HCT116 (cell line): ENCODE measurements at regions not wholly inside any gene's neighbourhood (a gene's known extent, or its start where the extent isn't known, plus 50 kb on each side); places are given as distances from the start of the nearest gene placed in this dataset.

Experiments
- ATAC-seq: fragments of 200-7000 bp; cut with Tn5 transposase; 2 replicates; pipeline ENCODE4 v1.9.1; 2020; ENCODE audit warnings: mild to moderate bottlenecking, moderate library complexity
- BruUV-seq: library from RNA; stranded (reverse); fragments of 400-500 nt; replicated peaks from 2 replicates; lab custom pipeline; 2021; lab: Mats Ljungman, UMichigan
- CTCF ChIA-PET: fragments of 300-600 bp; sonication (Branson Sonifier 250); formaldehyde crosslinking; loops from one replicate; lab custom pipeline; 2021; ENCODE audit warnings: antibody characterized with exemption; lab: Charles Lee
- POLR2A ChIA-PET: fragments of 300-600, 350-600 bp; sonication (Branson Sonifier 250); formaldehyde crosslinking; loops from one replicate; lab custom pipeline; 2021; ENCODE audit warnings: antibody characterized with exemption; lab: Charles Lee
- RAD21 ChIA-PET, 2 experiments: fragments of 300-600 bp; sonication (Branson Sonifier 250); formaldehyde crosslinking; loops; one replicate each; lab custom pipeline; 2023; ENCODE audit warnings: low total read pairs in 2 of 2; ENCODE audit not compliant: uncharacterized antibody in 2 of 2, unreplicated experiment in 2 of 2, low non-redundant PET in 1 of 2; lab: Charles Lee
- DNase-seq: peaks from one replicate; pipeline ENCODE4 v3.0.0-alpha.2; 2010; ENCODE audit warnings: low read depth, low spot score
- H2AFZ ChIP-seq: fragments of 200-600 bp; shearing (Covaris generic), sonication (generic); 2 replicates; pipeline ENCODE4 v1.6.1; 2017; ENCODE audit warnings: low read depth, mixed run types, mixed read lengths, antibody characterized with exemption, low read length; ENCODE audit not compliant: poor library complexity, severe bottlenecking
- H3K27ac ChIP-seq: 2 replicates; pipeline ENCODE4 v1.5.1; 2012; ENCODE audit warnings: low read depth, low read length
- H3K27me3 ChIP-seq: fragments of 200-600 bp; sonication (generic); 2 replicates; pipeline ENCODE4 v1.6.1; 2016; ENCODE audit warnings: mixed run types, low read length, mixed read lengths; ENCODE audit not compliant: insufficient read depth
- H3K36me3 ChIP-seq, 2 experiments: fragments of 200-500 bp in 1 of 2; fragments of 200-600 bp in 1 of 2; sonication (Bioruptor generic) in 1 of 2; sonication (generic) in 1 of 2; 2 replicates each; pipeline versions ENCODE4 v1.5.1 to v1.6.1; 2014 to 2016; ENCODE audit warnings: low read length in 2 of 2, inconsistent platforms in 1 of 2, mixed read lengths in 1 of 2, mixed run types in 1 of 2; ENCODE audit not compliant: insufficient read depth in 2 of 2, control insufficient read depth in 1 of 2
- H3K4me1 ChIP-seq, 2 experiments: fragments of 200-600 bp in 1 of 2; sonication (generic) in 1 of 2; 2 replicates each; pipeline versions ENCODE4 v1.5.1 to v1.6.1; 2012 to 2017; ENCODE audit warnings: low read length in 2 of 2, inconsistent platforms in 1 of 2, mild to moderate bottlenecking in 1 of 2, mixed read lengths in 1 of 2, mixed run types in 1 of 2, moderate library complexity in 1 of 2; ENCODE audit not compliant: insufficient read depth in 2 of 2, control insufficient read depth in 1 of 2
- H3K4me2 ChIP-seq: fragments of 200-600 bp; sonication (generic); 2 replicates; pipeline ENCODE4 v1.6.1; 2017; ENCODE audit warnings: mixed run types, low read length, mixed read lengths
- H3K4me3 ChIP-seq, 2 experiments: fragments of 200-600 bp in 1 of 2; sonication (generic) in 1 of 2; replicated peaks in 1 of 2; 2 replicates each; pipeline ENCODE4 v1.5.1; 2011 to 2016; ENCODE audit warnings: low read length in 2 of 2, control low read depth in 1 of 2, low read depth in 1 of 2, mild to moderate bottlenecking in 1 of 2, mixed read lengths in 1 of 2, mixed run types in 1 of 2
- H3K79me2 ChIP-seq: fragments of 200-600 bp; sonication (generic); 2 replicates; pipeline ENCODE4 v1.6.1; 2017; ENCODE audit warnings: mild to moderate bottlenecking, mixed run types, low read length, moderate library complexity, mixed read lengths; ENCODE audit not compliant: insufficient read depth
- H3K9ac ChIP-seq: fragments of 200-600 bp; sonication (generic); 2 replicates; pipeline ENCODE4 v1.6.1; 2016; ENCODE audit warnings: low read length, mixed read lengths
- H3K9me2 ChIP-seq: fragments of 200-600 bp; sonication (generic), shearing (Covaris generic); 2 replicates; pipeline ENCODE4 v1.6.1; 2017; ENCODE audit warnings: mixed run types, mild to moderate bottlenecking, moderate library complexity; ENCODE audit not compliant: insufficient read depth
- H3K9me3 ChIP-seq, 2 experiments: fragments of 200-500 bp in 1 of 2; fragments of 200-600 bp in 1 of 2; sonication (Bioruptor generic) in 1 of 2; sonication (generic) in 1 of 2; 2 replicates each; pipeline ENCODE4 v1.6.1; 2014 to 2017; ENCODE audit warnings: low read length in 2 of 2, mixed read lengths in 2 of 2, inconsistent platforms in 1 of 2, low read depth in 1 of 2, mild to moderate bottlenecking in 1 of 2, mixed run types in 1 of 2, moderate library complexity in 1 of 2; ENCODE audit not compliant: control insufficient read depth in 1 of 2, insufficient read depth in 1 of 2
- H4K20me1 ChIP-seq: fragments of 200-600 bp; sonication (generic), shearing (Covaris generic); 2 replicates; pipeline ENCODE4 v1.6.1; 2017; ENCODE audit warnings: mixed run types, mild to moderate bottlenecking, moderate library complexity; ENCODE audit not compliant: insufficient read depth
- EGR1 ChIP-seq: IDR thresholded peaks from 2 replicates; pipeline ENCODE4 v1.6.1; 2012; ENCODE audit warnings: low read depth
- ELF1 ChIP-seq: IDR thresholded peaks from 2 replicates; pipeline ENCODE4 v1.6.1; 2012; ENCODE audit warnings: low read depth, borderline replicate concordance
- EZH2 ChIP-seq: fragments of 200-600 bp; sonication (generic); IDR thresholded peaks from 2 replicates; pipeline ENCODE4 v1.6.1; 2017; ENCODE audit warnings: antibody characterized with exemption, mixed run types
- EZH2phosphoT487 ChIP-seq: fragments of 200-600 bp; IDR thresholded peaks from 2 replicates; pipeline ENCODE4 v1.6.1; 2018; ENCODE audit warnings: antibody characterized with exemption, borderline replicate concordance
- FOSL1 ChIP-seq: IDR thresholded peaks from 2 replicates; pipeline ENCODE4 v1.6.1; 2012; ENCODE audit warnings: low read depth
- JUND ChIP-seq: IDR thresholded peaks from 2 replicates; pipeline ENCODE4 v1.6.1; 2012
- POLR2AphosphoS5 ChIP-seq: IDR thresholded peaks from 2 replicates; pipeline ENCODE4 v1.6.1; 2011; ENCODE audit warnings: mild to moderate bottlenecking, low read depth, low read length, moderate library complexity
- SIN3A ChIP-seq: IDR thresholded peaks from 2 replicates; pipeline ENCODE4 v1.6.1; 2012; ENCODE audit warnings: low read depth
- SP1 ChIP-seq: IDR thresholded peaks from 2 replicates; pipeline ENCODE4 v1.6.1; 2012; ENCODE audit warnings: low read depth
- SRF ChIP-seq: IDR thresholded peaks from 2 replicates; pipeline ENCODE4 v1.6.1; 2012; ENCODE audit warnings: low read depth
- ZFX ChIP-seq: fragments of 450-650 bp; IDR thresholded peaks from 2 replicates; pipeline ENCODE4 v1.6.1; 2017
- intact Hi-C: fragments of 100-400 bp; cut with micrococcal nuclease; formaldehyde crosslinking; loops from 2 replicates; pipeline ENCODE4 v1.10.0; 2022
- TF ChIP-seq, protein P1 (sequence below): IDR thresholded peaks from 2 replicates; pipeline ENCODE4 v1.6.1; 2012
- TF ChIP-seq, protein P2 (sequence below), 3 experiments: fragments of 200-600 bp in 1 of 3; sonication (generic) in 1 of 3; IDR thresholded peaks in 2 of 3; conservative IDR thresholded peaks in 1 of 3; 2 replicates each; pipeline ENCODE4 v1.5.1; 2012 to 2017; ENCODE audit warnings: low read depth in 2 of 3, low read length in 2 of 3, antibody characterized with exemption in 1 of 3, borderline replicate concordance in 1 of 3, control low read depth in 1 of 3, mild to moderate bottlenecking in 1 of 3, mixed read lengths in 1 of 3, mixed run types in 1 of 3, moderate library complexity in 1 of 3; ENCODE audit not compliant: insufficient read depth in 1 of 3
- TF ChIP-seq, protein P3 (sequence below): IDR thresholded peaks from 2 replicates; pipeline ENCODE4 v1.6.1; 2012; ENCODE audit warnings: low read depth
- TF ChIP-seq, protein P4 (sequence below): IDR thresholded peaks from 2 replicates; pipeline ENCODE4 v1.6.1; 2011; ENCODE audit warnings: mild to moderate bottlenecking, low read length, moderate library complexity; ENCODE audit not compliant: insufficient replicate concordance; ENCODE audit errors: extremely low read depth
- TF ChIP-seq, protein P5 (sequence below): IDR thresholded peaks from 2 replicates; pipeline ENCODE4 v1.6.1; 2012

DNA sequence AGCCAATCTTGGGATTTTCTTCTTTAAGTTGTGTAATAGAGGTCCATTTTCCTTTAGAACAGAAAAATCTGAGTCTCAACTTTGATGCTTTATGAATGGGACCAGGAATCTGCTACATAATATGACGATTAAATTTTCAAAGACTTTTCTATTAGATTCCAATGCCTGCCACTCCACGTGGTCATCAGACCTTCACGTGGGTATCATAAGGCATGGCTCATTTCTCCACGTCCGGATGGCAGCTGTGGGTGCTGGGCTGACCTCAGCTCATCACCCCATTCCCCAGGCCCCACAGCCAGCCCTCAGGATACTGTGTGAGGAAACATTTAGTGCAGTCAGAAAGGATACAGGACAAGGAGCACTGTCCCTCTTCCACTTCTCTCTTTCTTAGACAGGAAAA, 159.7 kb downstream of the SEMA6D start:
- no peak for DNase-seq
- no TSS peak for BruUV-seq
- ChIA-PET POLR2A (no interaction called here), RAD21 (no interaction called here), CTCF (no interaction called here)
- intact Hi-C loops, result no loop called here
- Histone ChIP-seq H3K27ac (no peak overlapping the region), H3K4me2 (no peak overlapping the region), H3K36me3 (no peaks in the 10 kb centered on the region), H4K20me1 (no peaks in the 10 kb centered on the region), H2AFZ (no peak overlapping the region), H3K79me2 (no peaks in the 10 kb centered on the region), H3K4me3 (no peak overlapping the region), H3K9ac (no peak overlapping the region), H3K9me2 (no peaks in the 10 kb centered on the region), H3K9me3 (peaks cover 20 to 39% of the 10 kb centered on the region in 2 experiments; a peak in 2 of 4 replicates), H3K27me3 (no peaks in the 10 kb centered on the region), H3K4me1 (no peaks in the 10 kb centered on the region)
- ATAC-seq, result no peak
- no peak for TF ChIP-seq SP1
- TF ChIP-seq ZFX, result no peak
- no peak for TF ChIP-seq JUND
- TF ChIP-seq SRF, result no peak
- no peak for TF ChIP-seq SIN3A
- TF ChIP-seq, protein P1, sequence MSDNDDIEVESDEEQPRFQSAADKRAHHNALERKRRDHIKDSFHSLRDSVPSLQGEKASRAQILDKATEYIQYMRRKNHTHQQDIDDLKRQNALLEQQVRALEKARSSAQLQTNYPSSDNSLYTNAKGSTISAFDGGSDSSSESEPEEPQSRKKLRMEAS, result no peak
- TF ChIP-seq EZH2, result no peak
- TF ChIP-seq FOSL1, result no peak
- TF ChIP-seq POLR2AphosphoS5, result no peak
- TF ChIP-seq ELF1, result no peak
- no peak for TF ChIP-seq EGR1
- TF ChIP-seq, protein P2, sequence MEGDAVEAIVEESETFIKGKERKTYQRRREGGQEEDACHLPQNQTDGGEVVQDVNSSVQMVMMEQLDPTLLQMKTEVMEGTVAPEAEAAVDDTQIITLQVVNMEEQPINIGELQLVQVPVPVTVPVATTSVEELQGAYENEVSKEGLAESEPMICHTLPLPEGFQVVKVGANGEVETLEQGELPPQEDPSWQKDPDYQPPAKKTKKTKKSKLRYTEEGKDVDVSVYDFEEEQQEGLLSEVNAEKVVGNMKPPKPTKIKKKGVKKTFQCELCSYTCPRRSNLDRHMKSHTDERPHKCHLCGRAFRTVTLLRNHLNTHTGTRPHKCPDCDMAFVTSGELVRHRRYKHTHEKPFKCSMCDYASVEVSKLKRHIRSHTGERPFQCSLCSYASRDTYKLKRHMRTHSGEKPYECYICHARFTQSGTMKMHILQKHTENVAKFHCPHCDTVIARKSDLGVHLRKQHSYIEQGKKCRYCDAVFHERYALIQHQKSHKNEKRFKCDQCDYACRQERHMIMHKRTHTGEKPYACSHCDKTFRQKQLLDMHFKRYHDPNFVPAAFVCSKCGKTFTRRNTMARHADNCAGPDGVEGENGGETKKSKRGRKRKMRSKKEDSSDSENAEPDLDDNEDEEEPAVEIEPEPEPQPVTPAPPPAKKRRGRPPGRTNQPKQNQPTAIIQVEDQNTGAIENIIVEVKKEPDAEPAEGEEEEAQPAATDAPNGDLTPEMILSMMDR (IDR thresholded peaks at IDR 0.05 in 2 of 3, conservative IDR thresholded peaks at IDR 0.05 in 1 of 3; ENCODE audit: borderline replicate concordance in 1 of 3, insufficient read depth in 1 of 3, low read depth in 2 of 3, low read length in 2 of 3), result no peak
- TF ChIP-seq, protein P3, sequence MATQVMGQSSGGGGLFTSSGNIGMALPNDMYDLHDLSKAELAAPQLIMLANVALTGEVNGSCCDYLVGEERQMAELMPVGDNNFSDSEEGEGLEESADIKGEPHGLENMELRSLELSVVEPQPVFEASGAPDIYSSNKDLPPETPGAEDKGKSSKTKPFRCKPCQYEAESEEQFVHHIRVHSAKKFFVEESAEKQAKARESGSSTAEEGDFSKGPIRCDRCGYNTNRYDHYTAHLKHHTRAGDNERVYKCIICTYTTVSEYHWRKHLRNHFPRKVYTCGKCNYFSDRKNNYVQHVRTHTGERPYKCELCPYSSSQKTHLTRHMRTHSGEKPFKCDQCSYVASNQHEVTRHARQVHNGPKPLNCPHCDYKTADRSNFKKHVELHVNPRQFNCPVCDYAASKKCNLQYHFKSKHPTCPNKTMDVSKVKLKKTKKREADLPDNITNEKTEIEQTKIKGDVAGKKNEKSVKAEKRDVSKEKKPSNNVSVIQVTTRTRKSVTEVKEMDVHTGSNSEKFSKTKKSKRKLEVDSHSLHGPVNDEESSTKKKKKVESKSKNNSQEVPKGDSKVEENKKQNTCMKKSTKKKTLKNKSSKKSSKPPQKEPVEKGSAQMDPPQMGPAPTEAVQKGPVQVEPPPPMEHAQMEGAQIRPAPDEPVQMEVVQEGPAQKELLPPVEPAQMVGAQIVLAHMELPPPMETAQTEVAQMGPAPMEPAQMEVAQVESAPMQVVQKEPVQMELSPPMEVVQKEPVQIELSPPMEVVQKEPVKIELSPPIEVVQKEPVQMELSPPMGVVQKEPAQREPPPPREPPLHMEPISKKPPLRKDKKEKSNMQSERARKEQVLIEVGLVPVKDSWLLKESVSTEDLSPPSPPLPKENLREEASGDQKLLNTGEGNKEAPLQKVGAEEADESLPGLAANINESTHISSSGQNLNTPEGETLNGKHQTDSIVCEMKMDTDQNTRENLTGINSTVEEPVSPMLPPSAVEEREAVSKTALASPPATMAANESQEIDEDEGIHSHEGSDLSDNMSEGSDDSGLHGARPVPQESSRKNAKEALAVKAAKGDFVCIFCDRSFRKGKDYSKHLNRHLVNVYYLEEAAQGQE, result no peak
- TF ChIP-seq, protein P4, sequence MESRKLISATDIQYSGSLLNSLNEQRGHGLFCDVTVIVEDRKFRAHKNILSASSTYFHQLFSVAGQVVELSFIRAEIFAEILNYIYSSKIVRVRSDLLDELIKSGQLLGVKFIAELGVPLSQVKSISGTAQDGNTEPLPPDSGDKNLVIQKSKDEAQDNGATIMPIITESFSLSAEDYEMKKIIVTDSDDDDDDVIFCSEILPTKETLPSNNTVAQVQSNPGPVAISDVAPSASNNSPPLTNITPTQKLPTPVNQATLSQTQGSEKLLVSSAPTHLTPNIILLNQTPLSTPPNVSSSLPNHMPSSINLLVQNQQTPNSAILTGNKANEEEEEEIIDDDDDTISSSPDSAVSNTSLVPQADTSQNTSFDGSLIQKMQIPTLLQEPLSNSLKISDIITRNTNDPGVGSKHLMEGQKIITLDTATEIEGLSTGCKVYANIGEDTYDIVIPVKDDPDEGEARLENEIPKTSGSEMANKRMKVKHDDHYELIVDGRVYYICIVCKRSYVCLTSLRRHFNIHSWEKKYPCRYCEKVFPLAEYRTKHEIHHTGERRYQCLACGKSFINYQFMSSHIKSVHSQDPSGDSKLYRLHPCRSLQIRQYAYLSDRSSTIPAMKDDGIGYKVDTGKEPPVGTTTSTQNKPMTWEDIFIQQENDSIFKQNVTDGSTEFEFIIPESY, result no peak
- TF ChIP-seq EZH2phosphoT487, result no peak
- TF ChIP-seq, protein P5, sequence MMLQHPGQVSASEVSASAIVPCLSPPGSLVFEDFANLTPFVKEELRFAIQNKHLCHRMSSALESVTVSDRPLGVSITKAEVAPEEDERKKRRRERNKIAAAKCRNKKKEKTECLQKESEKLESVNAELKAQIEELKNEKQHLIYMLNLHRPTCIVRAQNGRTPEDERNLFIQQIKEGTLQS, result no peak
